Fibroblast of the conjunctiva (primary cell): ENCODE measurements at regions not wholly inside any gene's neighbourhood (a gene's known extent, or its start where the extent isn't known, plus 50 kb on each side); places are given as distances from the start of the nearest gene placed in this dataset.

Experiments used
- DNase-seq: peaks from one replicate; pipeline ENCODE4 v3.0.0-alpha.2; 2010; ENCODE audit warnings: low read depth

DNA sequence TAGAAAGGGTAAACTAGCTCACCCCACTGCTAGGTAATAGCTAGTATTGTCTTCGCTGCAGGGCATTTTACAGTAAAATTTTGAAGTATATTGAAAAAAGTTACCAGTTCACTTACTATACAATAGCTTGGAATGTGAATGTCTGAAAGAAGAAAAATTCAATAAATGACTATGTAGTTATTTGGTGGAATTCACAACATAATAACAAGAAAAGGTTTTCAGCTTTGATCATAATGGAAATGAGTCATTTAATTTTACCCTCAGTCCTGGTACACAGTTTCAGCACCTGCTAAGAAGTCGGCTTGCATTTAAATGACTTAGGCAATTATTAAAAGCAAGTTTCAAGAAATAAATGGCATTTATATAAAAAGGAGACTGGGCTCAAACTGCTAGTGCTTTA, 90.4 kb downstream of the NUP35 start:
- no peak for DNase-seq

DNA sequence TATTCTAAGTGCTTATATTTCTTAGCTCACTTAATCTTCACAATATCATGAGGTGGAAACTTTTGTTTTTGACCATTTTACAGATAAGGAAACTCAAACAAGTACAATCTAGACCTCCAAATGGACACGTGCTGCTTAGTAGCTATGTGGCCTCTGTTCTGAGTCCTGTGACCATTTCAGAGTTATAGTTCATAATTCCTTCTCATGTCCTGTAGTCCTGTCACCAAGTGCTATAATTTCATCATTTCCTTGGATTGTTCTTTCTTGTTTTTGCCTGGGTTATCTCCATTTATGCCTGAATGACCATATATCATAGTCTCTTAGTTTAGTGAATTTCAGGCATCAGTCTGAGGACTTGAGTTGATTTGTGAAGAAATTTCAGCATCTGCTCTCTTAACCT, 91.7 kb downstream of the NUP35 start:
- no peak for DNase-seq

DNA sequence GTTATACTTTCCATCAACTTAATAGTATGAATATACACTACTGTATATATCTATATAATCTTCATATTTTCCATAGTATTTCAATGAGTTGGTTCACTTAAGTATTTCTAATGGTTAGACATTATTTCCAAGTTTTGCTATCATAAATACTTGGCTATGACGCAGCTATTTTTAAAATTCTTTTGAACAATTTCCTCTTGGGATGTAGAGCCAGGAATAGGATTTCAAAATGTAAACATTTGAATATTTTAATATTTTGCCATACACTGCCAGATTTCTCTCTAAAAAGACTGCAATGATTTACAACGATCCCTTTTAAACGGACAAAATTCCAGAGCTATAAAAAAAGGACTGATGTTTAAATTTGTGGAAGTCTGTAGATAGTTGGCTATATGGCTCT, 95.6 kb downstream of the NUP35 start:
- no peak for DNase-seq

DNA sequence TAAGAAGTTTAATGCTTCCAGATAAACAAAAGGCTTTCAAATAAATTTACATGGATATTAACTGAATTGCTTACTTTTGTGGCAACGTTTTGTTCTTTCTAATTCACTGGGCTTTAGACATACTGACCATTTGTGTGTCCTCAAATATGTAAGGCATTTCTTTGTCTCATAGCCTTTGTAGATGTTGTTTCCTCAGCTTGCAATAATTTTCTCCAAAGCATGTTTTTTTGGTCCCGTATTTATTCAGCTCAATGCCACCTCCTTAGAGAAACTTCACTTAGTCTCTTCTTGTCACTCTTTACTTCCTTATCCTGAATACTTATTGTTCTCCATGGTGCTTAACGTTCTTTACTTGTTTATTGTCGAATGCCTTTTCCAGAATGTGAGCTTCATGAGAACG, 98.5 kb downstream of the NUP35 start:
- no peak for DNase-seq

DNA sequence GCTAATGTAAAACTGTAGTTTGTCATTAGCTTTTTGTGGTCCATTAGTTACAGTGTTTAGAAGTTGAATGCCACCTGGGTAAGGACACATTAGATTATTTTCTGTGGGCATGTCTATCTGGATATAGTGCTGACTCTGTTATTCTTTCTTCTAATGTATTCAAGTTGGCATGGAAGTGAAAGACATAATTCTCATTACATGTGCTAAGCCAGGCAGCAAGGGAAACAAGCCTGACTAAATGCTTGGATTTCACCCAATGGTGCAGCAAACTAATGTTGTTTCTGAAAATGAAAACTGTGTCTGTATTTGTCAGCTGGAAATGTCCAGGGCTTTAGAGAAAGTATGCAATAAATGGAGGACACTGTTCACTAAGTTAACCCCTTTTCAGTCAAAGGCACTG, 100.7 kb downstream of the NUP35 start:
- DNase-seq = peak; percentile 10

DNA sequence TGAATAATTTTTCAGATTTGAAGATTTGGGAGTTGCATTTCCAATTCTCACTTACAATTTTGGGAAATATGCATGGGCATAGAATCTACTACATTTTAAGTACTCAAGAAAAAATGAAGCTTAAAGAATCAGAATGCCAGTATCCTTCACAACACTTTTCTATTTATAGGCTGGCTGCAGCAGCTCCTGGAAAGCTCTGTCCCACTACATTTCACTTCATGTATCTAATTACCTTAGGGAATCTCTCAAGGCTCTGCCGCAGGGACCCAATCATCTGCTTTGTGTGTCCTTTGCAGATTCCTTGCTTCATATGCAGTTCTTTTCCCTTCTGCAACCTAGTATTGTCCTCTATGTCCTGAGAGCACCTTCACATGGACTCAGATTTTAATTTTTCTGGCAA, 102.9 kb downstream of the NUP35 start:
- DNase-seq = no peak

DNA sequence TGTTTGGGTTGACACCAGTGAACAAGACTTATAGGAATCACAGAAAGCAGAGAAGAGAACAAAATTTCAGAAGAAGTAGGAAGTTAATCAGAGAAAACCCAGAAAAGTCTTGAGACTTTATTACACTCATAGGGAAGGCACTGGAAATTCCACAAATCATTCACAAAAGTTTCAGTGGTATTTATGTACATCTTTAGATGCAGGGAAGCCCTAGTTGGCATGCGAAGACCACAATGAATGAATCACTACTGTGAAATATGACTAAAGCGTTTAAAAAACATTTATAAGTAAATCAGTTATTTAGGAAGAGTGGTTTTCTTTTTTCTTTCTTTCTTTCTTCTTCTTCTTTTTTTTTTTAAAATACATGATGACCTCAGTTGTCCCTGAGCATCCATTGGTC, 105.1 kb downstream of the NUP35 start:
- no peak for DNase-seq

DNA sequence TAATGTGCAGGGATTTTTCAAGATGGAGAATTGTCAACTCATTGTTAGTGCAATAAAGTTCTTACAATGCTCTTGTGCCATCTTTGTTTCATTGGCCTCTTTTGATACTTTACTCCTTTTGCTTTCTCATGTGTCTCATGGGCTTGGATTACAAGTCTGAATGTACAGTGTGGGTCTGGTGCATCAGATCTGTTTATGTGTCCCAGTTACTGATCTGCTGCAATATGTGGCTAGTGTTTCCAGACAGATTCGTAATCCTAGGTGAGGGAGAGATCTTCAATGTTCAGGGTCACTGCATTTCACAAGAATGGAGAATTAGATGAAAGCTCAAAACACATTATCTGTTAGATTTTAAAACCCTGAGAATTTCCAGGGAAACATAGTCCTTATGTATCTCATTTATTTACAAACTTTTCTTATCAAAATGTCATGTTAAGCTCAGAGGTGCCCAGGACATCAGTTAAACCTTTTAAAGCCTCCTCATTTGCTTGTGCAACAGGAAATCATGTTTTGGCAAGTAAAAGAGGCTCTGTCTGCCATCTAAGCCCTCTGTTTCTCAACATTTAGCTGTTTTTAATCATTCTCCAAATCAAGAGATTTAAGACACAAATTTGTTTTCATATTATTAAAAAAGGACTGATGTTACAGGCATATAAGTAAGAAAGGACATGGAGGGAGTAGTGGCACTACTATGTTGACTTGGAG, 108.1 kb downstream of the NUP35 start:
- DNase-seq = peak; percentile 12

DNA sequence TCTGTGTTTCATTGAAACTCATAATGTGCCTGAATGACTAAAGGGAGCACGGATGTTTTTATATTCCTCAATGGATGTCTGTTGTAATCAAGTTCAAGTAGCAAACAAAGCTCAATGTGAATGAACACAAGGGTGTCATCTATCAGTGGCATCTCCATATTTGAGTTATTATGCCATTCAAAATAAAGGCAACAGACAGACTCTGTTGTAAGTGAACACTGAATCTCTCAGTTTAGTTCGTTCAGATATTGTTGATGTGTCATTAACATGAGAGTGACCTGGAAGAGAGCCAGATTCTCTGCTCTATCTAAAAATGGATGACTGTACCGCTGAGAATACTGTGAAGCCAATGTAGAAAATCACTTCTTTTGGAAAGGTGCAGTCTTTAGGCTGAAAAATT, 118.7 kb downstream of the NUP35 start:
- DNase-seq = no peak

DNA sequence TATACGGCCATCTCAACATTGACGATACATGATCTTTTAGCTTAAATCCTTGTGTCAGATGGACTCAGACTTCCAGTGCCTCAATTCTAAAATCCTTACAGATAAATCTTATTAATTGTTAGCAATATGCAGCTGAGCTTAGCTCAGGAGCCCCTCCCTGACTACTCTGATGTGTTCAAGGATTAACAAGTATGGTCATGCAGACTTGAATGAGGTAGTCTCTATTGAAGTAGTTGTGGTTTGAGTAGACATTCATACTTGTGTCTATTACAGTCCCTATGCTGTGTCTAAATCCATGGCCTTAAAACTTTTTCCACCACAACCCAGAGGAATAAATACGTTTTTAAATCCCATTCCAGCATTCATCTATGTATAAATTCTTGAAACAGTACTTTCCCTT, 119.5 kb downstream of the NUP35 start:
- DNase-seq = no peak

DNA sequence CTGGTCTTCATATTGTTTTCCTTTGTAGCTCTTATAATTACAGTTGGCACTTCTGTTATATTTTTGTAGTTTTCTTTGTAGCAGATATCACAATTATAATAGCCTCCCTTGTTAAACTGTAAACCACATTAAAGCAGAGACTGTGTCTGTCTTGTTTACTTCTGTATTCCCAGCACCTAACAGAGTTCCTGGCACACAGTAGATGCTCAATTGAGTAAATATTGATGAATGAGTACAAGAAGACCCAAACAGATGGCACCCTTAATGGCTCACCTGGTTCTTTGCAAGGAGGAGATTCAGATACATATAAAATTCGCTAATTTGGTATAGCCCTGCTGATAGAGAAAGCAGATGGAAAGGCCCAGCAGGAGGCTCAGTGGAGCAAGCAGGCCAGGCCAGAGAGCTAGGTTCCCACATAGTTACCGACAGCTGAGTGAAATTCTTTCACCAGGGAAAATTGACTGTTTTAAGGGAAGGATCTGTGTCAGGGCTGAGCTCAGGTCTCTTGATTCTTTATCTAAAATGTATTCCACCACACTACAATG, 120.1 kb downstream of the NUP35 start:
- DNase-seq = no peak

DNA sequence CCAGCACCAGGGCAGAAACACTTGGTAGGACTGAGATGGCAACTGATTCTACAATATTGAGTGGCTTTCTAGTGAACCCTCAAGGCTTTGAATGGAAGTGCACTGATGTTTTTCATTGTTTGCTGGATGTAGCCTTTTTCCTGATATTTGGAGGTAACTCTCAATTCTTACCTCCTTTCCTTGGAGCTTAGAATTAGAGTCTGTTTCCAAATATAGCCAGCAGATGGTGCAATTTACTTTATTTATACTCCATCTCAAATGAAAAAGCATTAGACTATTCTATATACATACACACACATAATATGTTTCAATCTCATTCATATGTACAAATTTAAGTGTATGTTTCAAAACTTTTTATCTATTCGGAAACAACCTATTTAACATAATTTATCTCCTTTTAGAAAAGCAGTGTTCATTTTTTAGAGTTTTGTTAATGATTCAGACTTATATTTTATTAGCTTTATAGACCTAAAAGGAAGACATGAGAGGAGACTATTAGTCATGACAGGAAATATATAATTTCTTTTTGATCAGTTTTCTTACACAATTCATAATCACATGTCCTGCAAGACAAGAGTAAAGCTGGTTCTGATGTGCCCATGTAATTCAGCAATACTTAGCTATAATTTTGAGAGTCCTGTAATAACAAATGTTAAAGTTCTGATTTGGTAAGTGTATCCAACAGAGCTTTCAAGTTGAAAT, 124.8 kb downstream of the NUP35 start:
- DNase-seq = peak; percentile 5

DNA sequence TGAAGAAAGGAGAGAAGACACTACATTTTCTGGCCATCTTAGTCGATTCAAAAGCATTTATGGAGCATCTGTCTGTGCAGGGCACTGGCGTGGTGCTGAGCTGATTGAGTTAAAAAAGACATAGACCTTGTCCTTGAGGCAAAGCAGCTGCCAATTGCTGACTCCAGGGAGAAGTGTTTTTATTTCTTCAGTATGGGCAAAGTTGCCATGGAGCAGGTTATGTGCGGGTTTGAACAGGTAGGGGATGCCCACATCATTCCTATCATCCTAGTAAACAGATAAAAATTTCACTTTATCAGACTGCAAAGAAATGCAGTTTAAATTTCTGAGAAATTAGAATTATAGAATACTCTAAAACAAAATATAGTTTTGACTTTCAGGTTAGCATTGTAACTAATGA, 125.8 kb downstream of the NUP35 start:
- no peak for DNase-seq

DNA sequence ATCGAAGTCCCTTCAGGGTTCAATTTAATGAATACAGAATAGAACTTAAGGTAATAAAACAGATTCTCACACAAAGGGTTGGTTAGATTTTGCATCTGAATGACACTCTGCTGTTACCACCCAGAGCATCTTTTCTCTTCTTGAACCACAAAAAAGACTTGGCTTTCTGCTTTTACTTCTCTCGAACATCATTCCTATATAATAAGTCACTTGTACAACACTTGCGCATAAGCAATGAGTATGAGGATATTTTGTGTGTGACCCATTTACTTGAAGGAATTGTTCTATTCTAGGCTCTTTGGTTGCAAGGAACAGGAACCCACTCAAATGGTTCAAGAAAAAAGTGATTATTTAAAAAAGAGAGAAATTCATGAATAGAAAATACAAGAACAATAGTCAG, 126.2 kb downstream of the NUP35 start:
- no peak for DNase-seq

DNA sequence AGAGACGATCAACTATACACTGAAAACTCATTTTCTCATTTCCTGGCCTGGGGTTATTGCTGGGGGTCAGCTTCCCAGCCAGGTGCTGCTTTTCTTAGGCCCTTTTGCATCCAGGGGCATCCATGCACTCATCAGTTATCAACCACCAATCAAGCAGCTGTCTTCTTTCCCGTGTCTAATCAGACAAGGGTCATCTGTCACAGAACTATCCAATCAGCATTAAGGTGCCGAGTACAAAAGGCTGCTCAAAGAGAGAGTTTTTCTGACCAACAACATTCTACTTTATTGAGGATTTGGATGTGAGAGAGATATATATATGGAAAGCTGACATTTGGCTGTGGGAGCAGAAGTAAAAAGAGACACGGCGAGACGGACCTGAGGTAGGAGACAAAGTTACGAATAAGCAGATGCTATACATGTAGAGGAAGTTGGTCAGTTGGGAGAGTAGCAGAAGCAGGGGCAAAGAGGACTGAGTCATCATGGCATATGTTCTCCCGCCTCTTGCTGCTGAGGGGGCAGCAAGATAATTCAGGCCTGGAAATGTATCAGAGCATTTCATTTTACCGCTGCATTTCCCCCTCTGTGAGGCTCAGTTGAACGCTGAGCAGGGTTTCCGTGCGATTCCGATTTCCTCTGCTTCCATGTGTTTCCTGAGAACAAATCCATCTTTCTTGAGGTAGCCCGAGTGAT, 129.3 kb downstream of the NUP35 start:
- no peak for DNase-seq

DNA sequence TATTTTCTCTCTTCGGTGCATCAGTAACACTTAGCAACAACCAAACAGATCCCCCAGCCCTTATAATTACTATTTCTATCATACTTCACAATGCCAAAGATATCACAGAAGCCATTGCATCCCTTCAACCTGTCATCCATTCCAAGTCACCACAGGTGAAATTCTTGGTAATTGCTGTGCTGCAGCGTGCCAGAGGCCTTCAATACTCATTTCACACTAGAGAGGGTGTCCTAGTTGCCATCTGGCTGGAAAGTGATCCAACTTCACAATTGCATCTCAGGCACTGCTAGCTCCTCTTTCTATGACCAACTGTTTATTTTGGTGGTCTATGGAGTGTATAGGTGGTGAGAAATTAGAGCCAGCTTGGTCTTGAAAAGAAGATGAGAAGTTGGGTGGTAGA, 131.2 kb downstream of the NUP35 start:
- DNase-seq = no peak

DNA sequence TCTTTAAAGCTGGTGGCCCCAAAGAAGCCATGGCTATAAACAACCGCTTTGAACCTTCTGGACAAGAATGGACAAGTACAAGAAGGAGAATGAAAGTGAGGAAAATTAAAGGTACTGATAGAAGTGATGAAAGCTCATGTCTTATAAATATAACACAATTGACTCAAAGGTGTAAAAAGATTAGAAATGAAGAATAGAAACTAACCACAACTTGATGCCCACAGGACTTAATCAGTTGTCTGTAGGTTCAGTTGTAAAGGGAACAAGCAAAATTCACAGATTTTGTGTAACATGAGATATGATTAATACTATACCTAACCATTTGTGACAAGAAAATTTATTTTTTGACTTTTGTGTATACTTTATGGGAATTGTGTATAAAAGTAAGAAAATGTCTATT, 135.7 kb downstream of the NUP35 start:
- no peak for DNase-seq

DNA sequence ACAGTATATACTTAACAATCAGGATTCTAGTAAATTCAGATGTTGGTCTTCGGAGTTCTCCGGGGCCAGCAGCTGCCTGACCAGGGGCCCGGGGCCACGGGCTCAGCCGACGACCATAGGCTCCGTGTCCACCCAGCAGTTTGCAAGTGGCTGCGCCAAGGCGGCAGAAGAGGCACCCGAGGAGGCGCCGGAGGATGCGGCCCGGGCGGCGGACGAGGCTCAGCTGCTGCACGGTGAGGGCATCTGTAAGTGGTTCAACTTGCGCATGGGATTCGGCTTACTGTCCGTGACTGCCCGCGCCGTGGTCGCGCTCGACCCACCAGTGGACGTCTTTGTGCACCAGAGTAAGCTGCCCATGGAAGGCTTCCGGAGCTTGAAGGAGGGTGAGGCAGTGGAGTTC, 136.3 kb downstream of the NUP35 start:
- DNase-seq = no peak

DNA sequence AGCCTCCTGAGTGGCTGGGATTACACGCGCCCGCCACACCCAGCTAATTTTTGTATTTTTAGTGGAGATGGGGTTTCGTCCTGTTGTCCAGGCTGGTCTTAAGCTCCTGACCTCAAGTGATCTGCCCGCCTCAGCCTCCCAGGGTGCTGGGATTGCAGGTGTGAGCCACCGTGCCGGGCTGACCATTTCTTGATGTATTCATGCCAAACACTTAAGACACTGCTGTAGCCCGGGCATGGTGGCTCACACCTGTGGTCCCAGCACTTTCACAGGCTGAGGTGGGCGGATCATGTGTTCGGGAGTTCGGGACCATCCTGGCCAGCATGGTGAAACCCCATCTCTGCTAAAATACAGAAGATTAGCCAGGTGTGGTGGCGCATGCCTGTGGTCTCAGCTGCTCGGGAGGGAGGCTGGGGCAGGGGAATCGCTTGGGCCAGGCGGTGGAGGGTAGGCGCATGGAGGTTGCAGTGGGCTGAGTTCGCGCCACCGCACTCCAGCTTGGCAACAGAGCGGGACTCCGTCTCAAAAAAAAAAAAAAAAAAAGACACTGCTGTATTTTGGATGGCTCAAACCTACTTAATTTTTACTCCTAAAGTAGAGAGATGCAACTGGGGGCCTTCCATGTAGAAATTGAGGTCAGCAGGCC, 140.8 kb downstream of the NUP35 start:
- no peak for DNase-seq

DNA sequence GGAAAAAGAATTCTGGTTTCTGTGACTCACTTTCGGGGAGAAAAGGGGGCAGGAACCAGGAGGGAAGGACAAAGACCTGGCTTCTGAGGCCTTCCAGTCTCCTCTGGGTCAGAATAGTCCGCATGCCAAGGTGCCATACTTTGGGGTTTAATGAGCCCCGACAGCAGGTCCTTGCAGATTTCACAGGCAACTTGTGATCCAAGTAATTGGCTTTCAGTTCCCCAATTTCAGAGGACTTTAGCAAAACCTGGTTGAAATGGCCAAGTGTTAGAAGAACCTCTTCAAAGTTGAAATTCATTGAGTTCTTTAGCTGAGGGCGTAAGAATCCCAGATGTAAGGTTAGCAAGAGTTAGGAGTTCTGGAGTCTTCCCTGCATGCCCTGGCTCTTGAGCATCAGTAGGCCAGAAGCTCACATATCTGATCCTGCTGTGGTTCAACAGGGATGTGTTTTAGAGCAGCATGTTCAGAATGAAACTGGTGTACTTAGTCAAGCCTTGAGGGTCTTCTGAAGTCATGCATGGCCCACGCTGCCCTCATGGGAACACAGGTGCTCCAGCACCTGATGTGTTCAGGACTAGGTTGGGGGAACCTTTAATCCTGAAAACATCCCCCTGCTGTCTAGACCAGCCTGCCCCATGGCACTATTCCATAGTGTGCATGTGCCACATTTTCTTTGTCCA, 143.0 kb downstream of the NUP35 start:
- no peak for DNase-seq

DNA sequence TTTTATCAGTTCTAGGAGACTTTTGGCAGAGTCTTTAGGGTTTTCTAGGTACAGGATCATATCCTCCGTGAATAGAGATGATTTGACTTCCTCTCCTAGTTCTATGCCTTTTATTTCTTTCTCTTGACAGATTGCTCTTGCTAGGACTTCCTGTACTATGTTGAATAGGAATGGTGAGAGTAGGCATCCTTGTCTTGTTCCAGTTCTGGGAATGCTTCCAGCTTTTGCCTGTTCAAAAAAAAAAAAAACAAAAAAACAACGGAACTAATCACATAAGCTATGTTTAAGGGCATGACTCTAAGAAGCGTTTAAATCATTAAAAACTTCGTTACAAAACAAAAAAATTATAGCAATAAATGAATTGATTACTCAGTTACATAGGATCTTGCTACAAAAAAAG, 145.7 kb downstream of the NUP35 start:
- no peak for DNase-seq

DNA sequence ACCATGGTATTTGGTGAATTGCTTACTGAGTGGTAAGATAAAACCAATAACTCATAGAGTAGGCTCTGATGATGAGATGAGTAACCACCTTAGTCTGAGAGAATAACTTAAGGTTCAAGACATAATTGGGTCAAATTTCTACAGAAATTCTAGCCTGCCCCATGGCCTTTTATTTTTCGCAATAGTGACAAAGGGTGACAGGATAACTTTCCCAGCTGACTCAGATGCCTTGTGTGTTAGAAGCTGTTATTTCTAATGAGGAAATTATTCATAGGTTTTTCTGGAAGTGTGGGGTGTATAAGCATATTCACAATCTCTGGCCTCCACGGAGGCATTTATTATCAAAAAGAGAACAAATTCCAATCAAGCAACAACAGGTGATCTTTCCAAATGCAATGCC, 159.0 kb downstream of the NUP35 start:
- DNase-seq = no peak
